Transverse colon (tissue), 4 donors: ENCODE measurements at regions not wholly inside any gene's neighbourhood (a gene's known extent, or its start where the extent isn't known, plus 50 kb on each side); places are given as distances from the start of the nearest gene placed in this dataset.

Experiments
- EP300 ChIP-seq: sonication (generic); formaldehyde crosslinking; IDR thresholded peaks from one replicate; pipeline ENCODE4 v1.6.1; 2017; ENCODE audit warnings: antibody characterized with exemption, low read depth
- POLR2AphosphoS5 ChIP-seq, 3 donors: sonication (generic); formaldehyde crosslinking; IDR thresholded peaks; one replicate each; pipeline ENCODE4 v1.6.1; 2016; ENCODE audit warnings: antibody characterized with exemption in 3 of 3
- TF ChIP-seq, protein P1 (sequence below), 5 experiments: fragments of 200-600 bp in 3 of 5; fragments of 450-650 bp in 2 of 5; sonication (generic) in 3 of 5; IDR thresholded peaks; 1 replicate in 2 of 5; 2 replicates in 3 of 5; pipeline ENCODE4 v1.5.1; 2016 to 2017; ENCODE audit warnings: antibody characterized with exemption in 5 of 5, inconsistent platforms in 3 of 5, mild to moderate bottlenecking in 2 of 5, moderate library complexity in 1 of 5

DNA sequence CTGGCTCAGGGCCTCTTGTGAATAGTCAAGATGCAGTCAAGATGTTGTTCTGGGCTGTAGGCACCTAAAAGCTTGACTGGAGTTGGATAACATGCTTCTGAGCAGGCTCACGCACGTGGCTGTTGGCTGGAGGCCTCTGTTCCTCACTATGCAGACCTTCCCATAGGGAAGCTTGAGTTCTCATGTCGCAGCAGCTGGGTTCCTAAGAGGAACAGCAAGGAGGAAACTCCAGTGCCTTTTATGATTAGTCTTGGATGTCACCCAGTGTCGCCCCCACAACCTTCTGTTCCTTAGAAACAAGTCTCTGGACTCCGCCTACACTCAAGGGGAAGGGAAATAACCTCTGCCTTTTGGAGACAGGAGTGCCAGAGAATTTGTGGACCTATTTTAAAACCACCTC is 210.7 kb downstream of the BCAS1 start:
- TF ChIP-seq, protein P1, sequence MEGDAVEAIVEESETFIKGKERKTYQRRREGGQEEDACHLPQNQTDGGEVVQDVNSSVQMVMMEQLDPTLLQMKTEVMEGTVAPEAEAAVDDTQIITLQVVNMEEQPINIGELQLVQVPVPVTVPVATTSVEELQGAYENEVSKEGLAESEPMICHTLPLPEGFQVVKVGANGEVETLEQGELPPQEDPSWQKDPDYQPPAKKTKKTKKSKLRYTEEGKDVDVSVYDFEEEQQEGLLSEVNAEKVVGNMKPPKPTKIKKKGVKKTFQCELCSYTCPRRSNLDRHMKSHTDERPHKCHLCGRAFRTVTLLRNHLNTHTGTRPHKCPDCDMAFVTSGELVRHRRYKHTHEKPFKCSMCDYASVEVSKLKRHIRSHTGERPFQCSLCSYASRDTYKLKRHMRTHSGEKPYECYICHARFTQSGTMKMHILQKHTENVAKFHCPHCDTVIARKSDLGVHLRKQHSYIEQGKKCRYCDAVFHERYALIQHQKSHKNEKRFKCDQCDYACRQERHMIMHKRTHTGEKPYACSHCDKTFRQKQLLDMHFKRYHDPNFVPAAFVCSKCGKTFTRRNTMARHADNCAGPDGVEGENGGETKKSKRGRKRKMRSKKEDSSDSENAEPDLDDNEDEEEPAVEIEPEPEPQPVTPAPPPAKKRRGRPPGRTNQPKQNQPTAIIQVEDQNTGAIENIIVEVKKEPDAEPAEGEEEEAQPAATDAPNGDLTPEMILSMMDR (IDR thresholded peaks at IDR 0.05), result no peak
- TF ChIP-seq EP300, result no peak
- no peak for TF ChIP-seq POLR2AphosphoS5 (IDR thresholded peaks at IDR 0.05)
